Thyroid gland (tissue), 4 donors: ENCODE measurements at regions not wholly inside any gene's neighbourhood (a gene's known extent, or its start where the extent isn't known, plus 50 kb on each side); places are given as distances from the start of the nearest gene placed in this dataset.

Experiments
- POLR2A ChIP-seq, 2 donors: fragments of 450-650 bp; IDR thresholded peaks; one replicate each; pipeline ENCODE4 v1.6.1; 2017; ENCODE audit warnings: antibody characterized with exemption in 2 of 2, mild to moderate bottlenecking in 2 of 2, moderate library complexity in 1 of 2
- TF ChIP-seq, protein P1 (sequence below), 6 experiments: fragments of 200-600 bp in 3 of 6; fragments of 450-650 bp in 3 of 6; sonication (generic) in 3 of 6; IDR thresholded peaks; one replicate each; pipeline ENCODE4 v1.5.1; 2016 to 2019; ENCODE audit warnings: antibody characterized with exemption in 6 of 6, mild to moderate bottlenecking in 2 of 6, inconsistent platforms in 1 of 6, moderate library complexity in 1 of 6

DNA sequence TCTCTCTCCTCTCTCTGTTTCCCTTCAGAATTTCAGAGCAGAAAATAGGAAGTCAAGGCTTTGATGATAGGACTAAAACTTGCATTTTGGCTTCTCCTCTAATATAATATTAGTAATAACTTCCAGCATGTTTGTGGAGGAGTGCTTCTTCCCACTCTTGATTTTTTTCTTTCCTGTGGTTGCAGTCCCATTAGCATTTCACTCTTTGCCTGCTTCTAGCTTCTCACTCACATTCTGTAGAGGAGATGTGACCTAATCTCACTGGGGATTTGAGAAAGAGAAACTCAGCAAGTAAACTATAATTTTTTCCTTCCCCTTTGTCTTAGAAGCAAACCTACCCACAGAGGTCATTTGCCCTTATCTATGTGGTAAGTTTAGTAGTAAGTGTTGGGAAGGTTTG is 169.4 kb upstream of the HTR2A start:
- TF ChIP-seq, protein P1, sequence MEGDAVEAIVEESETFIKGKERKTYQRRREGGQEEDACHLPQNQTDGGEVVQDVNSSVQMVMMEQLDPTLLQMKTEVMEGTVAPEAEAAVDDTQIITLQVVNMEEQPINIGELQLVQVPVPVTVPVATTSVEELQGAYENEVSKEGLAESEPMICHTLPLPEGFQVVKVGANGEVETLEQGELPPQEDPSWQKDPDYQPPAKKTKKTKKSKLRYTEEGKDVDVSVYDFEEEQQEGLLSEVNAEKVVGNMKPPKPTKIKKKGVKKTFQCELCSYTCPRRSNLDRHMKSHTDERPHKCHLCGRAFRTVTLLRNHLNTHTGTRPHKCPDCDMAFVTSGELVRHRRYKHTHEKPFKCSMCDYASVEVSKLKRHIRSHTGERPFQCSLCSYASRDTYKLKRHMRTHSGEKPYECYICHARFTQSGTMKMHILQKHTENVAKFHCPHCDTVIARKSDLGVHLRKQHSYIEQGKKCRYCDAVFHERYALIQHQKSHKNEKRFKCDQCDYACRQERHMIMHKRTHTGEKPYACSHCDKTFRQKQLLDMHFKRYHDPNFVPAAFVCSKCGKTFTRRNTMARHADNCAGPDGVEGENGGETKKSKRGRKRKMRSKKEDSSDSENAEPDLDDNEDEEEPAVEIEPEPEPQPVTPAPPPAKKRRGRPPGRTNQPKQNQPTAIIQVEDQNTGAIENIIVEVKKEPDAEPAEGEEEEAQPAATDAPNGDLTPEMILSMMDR (IDR thresholded peaks at IDR 0.05): no peak
- no peak for TF ChIP-seq POLR2A (IDR thresholded peaks at IDR 0.05)
